Chondrocyte (in vitro differentiated cells): ENCODE measurements at regions not wholly inside any gene's neighbourhood (a gene's known extent, or its start where the extent isn't known, plus 50 kb on each side); places are given as distances from the start of the nearest gene placed in this dataset.

Experiments used
- DNase-seq: peaks from one replicate; pipeline ENCODE4 v3.0.0; 2021; ENCODE audit warnings: mixed read lengths, low spot score
- H3K27ac Mint-ChIP-seq: one replicate; pipeline ENCODE4 v1.8.0; 2021; ENCODE audit warnings: mild to moderate bottlenecking, moderate library complexity, mixed read lengths; ENCODE audit not compliant: unreplicated experiment
- H3K27me3 Mint-ChIP-seq: 2 replicates; pipeline ENCODE4 v1.8.0; 2021; ENCODE audit warnings: low read depth, mixed read lengths
- H3K36me3 Mint-ChIP-seq: 2 replicates; pipeline ENCODE4 v1.8.0; 2021; ENCODE audit warnings: low read depth, mixed read lengths
- H3K4me1 Mint-ChIP-seq: 2 replicates; pipeline ENCODE4 v1.8.0; 2021; ENCODE audit warnings: low read depth, mild to moderate bottlenecking, mixed read lengths
- H3K4me3 Mint-ChIP-seq: one replicate; pipeline ENCODE4 v1.8.0; 2021; ENCODE audit warnings: mild to moderate bottlenecking, moderate library complexity, mixed read lengths; ENCODE audit not compliant: unreplicated experiment
- H3K9me3 Mint-ChIP-seq: 2 replicates; pipeline ENCODE4 v1.8.0; 2021; ENCODE audit warnings: low read depth, mixed read lengths
- CTCF ChIP-seq: fragments of 200-600 bp; sonication (generic); IDR thresholded peaks from 2 replicates; pipeline ENCODE4 v1.5.0; 2021; ENCODE audit warnings: antibody characterized with exemption, mild to moderate bottlenecking, moderate library complexity

GRCh38 chr14:96945721-96946120 lies 148.5 kb downstream of the VRK1 start:
- H3K4me3 Mint-ChIP-seq: no peak overlapping the region

GRCh38 chr14:96949594-96949993 lies 152.4 kb downstream of the VRK1 start:
- no peak for DNase-seq
- Mint-ChIP-seq H3K27me3 (no peaks in the 10 kb centered on the region), H3K9me3 (no peaks in the 10 kb centered on the region), H3K4me3 (no peak overlapping the region), H3K36me3 (no peaks in the 10 kb centered on the region), H3K27ac (no peak overlapping the region), H3K4me1 (no peaks in the 10 kb centered on the region)
- TF ChIP-seq CTCF: no peak

More at GRCh38 chr14:96945721-96946120, 148.5 kb downstream of the VRK1 start:
- TF ChIP-seq CTCF: no peak
- DNase-seq: no peak
- Mint-ChIP-seq H3K9me3 (no peaks in the 10 kb centered on the region), H3K36me3 (no peaks in the 10 kb centered on the region), H3K4me1 (no peaks in the 10 kb centered on the region), H3K27me3 (no peaks in the 10 kb centered on the region), H3K27ac (no peak overlapping the region)

- DNase-seq: no peak
- H3K36me3 Mint-ChIP-seq: no peaks in the 10 kb centered on the region
- no peaks in the 10 kb centered on the region for H3K9me3 Mint-ChIP-seq
- no peaks in the 10 kb centered on the region for H3K27me3 Mint-ChIP-seq
- H3K4me1 Mint-ChIP-seq: no peaks in the 10 kb centered on the region
- no peak overlapping the region for H3K27ac Mint-ChIP-seq
- no peak for TF ChIP-seq CTCF
- no peak overlapping the region for H3K4me3 Mint-ChIP-seq
These were observed 154.3 kb downstream of the VRK1 start for GRCh38 chr14:96951511-96951910.

GRCh38 chr14:96953087-96953874 lies 156.1 kb downstream of the VRK1 start:
- no peaks in the 10 kb centered on the region for H3K27me3 Mint-ChIP-seq
- H3K4me3 Mint-ChIP-seq: no peak overlapping the region
- no peaks in the 10 kb centered on the region for H3K36me3 Mint-ChIP-seq
- no peak for TF ChIP-seq CTCF
- H3K4me1 Mint-ChIP-seq: no peaks in the 10 kb centered on the region
- H3K9me3 Mint-ChIP-seq: peaks cover 3% of the 10 kb centered on the region
- no peak for DNase-seq
- no peak overlapping the region for H3K27ac Mint-ChIP-seq

GRCh38 chr14:96953875-96954185 lies 156.6 kb downstream of the VRK1 start:
- Mint-ChIP-seq H3K27me3 (no peaks in the 10 kb centered on the region), H3K36me3 (no peaks in the 10 kb centered on the region), H3K9me3 (peaks cover 3% of the 10 kb centered on the region), H3K27ac (no peak overlapping the region), H3K4me1 (no peaks in the 10 kb centered on the region), H3K4me3 (no peak overlapping the region)
- no peak for TF ChIP-seq CTCF
- no peak for DNase-seq
